Forelimb muscle (tissue), 1 donor: ENCODE measurements at regions not wholly inside any gene's neighbourhood (a gene's known extent, or its start where the extent isn't known, plus 50 kb on each side); places are given as distances from the start of the nearest gene placed in this dataset.
"Not testable (repeated sequence)": the region's sequence is repeated elsewhere in the genome, so short reads cannot be mapped to it uniquely, and the experiment has no call there.

Experiments
- DNase-seq: peaks from one replicate; pipeline ENCODE4 v3.0.0-alpha.2; 2013; ENCODE audit warnings: low read depth

GRCh38 chr3:144522456-144522855 lies 550.8 kb downstream of the DIPK2A start:
- no peak for DNase-seq

DNA sequence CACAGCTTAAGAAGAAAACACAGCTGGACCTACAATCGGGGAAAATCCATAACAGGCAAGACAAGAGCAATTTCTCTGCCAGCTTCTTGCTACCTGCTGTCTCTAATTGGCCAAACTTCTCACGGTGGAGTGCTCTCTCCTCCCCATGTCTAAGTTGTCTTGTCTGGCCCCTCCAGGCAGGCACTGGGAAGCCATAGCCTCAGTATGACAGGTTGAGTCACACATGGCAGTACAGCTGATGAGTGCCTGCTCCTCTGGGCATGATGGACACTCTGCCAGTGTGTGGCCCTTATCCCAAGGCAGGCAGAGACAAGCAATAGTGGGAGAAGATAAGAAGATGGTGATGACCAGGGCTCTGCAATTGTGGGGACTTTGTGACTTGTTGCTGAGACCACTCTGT lies 551.8 kb downstream of the DIPK2A start:
- no peak for DNase-seq

DNA sequence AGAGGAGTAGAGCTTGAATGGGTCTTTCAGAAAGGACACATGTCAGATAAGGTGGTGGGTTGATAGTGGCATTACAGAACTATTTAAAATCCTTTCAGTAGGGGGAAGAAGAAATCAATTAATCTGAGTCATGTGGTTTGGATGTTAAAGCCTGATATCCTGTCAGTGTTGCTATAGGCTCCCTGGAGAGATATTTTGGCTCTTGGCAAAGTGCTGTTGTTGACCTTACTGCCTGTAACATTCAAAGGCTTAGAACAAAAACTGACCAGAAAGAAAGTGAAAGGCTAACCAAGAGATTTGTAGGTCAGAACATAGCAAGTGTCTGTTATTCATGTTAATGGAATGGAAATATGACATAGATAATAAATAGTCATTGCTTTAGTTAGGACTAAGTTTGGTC lies 552.9 kb downstream of the DIPK2A start:
- no peak for DNase-seq

DNA sequence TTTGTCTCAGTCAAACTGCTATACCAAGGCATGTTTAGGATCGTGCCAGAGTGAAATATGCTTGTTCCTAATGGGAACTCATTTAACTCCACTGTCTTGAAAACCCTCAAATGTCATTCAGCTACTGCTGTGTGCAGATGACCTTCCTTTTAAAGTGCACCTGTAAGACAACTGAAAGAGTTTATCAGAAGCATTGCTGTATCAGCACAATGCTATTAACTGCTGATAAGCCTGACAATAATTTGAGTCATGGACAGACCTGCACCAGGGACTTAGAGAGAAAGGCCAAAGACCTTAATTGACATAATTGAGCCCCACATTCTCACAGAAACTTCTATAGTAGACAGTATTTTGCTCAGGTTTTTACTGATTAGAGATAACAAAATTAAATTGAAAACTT lies 557.9 kb downstream of the DIPK2A start:
- DNase-seq = no peak

GRCh38 chr3:144544871-144545270 lies 573.2 kb downstream of the DIPK2A start:
- DNase-seq = no peak

- DNase-seq = no peak
These were observed 574.9 kb downstream of the DIPK2A start for GRCh38 chr3:144546539-144546938.

DNA sequence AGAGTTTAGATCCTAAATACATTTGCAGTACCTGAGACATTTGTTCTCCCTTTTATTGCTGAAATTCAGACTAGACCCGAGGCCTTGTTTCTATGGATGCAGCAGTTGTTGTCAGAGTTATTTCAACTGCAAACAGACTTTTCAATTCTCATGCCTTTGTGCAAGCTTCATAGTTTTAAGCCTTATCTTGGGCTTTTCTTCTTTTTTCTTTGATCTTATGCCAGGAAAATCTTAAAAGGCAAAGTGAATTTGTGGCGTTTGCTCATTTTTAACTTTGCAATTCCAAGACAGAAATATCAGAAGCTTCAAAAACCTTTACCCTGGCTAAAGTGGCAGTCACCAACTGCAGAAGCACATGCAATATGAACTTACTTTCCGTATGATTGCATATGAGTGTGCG lies 576.7 kb downstream of the DIPK2A start:
- no peak for DNase-seq

GRCh38 chr3:144549166-144549565 lies 577.5 kb downstream of the DIPK2A start:
- DNase-seq = no peak

- DNase-seq = no peak
These were observed 580.9 kb downstream of the DIPK2A start for GRCh38 chr3:144552346-144553057.

DNA sequence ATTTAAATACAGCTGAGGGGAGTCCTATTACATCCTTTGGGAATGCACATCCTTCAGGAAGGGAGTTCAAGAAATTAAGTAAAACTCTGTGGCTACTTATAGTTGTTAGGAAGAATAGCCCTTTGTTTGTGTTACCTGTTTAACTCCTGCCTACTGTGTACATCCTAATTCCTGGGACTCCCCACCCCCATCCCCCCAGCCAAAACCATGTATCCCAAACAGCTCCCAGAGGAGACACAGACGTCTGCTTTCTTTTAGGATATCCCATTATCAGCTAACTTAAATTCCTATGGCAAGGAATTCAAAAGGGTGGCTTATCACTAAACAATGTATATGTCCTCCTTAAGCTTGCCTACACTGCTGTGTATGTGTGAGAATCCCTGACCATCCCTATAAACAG lies 581.7 kb downstream of the DIPK2A start:
- no peak for DNase-seq

DNA sequence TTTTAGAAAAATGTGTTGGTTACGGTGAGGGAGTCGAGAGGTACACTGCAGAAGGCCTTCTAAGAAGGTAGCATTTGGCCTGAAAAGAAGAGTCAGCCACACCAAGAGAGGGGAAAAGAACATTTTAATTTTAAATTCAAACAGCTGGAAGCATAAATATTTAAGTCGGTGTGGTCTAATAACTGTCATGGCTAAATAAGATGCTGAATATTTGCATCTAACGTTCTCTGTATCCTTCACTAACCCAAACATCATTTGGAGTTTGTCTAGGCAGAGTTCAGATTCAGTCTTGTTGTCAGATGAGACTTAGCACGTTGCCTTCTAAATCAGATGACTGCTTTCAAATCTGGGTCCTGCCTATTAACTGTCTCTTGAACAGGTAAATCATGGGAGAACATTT lies 583.3 kb downstream of the DIPK2A start:
- no peak for DNase-seq

- no peak for DNase-seq
These were observed 584.8 kb downstream of the DIPK2A start for GRCh38 chr3:144556392-144556791.

DNA sequence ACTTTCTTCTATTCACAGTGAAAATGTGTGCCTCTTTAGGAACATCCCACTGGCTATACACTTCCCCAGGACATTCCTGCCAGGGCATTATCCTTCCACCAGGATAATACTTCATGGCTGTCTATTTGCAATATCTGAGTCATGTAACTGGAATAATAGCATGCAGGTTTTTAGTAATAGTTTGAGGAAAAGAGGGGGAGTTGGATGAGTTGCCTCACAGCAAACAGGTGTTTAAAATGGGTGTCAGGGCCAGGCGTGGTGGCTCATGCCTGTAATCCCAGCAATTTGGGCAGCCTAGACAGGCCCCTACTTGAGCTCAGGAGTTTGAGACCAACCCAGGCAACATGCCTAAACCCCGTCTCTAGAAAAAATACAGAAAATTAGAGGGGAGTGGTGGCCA lies 585.9 kb downstream of the DIPK2A start:
- DNase-seq = no peak

DNA sequence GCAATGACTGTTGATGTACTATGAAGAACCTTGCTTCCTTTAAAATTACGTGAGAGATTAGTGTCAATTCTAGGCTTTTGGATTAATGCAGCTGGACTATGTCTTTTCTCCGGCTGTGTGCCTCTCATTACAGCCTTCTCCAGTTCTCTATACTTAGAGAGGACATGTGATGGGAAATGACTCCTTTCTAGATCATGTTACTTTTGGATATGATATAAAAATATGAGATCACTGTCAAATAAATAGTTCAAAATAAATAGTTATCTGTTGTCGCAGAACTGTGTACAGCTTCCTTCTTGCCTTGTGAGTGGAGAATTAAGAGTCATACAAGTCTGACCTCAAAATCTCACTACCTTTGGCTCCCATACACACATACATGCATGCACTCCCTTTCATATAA lies 592.4 kb downstream of the DIPK2A start:
- DNase-seq = no peak

GRCh38 chr3:144566320-144566719 lies 594.7 kb downstream of the DIPK2A start:
- DNase-seq = no peak

GRCh38 chr3:144569651-144570050 lies 598.0 kb downstream of the DIPK2A start:
- no peak for DNase-seq

- no peak for DNase-seq
These were observed 612.2 kb downstream of the DIPK2A start for GRCh38 chr3:144583871-144584270.

DNA sequence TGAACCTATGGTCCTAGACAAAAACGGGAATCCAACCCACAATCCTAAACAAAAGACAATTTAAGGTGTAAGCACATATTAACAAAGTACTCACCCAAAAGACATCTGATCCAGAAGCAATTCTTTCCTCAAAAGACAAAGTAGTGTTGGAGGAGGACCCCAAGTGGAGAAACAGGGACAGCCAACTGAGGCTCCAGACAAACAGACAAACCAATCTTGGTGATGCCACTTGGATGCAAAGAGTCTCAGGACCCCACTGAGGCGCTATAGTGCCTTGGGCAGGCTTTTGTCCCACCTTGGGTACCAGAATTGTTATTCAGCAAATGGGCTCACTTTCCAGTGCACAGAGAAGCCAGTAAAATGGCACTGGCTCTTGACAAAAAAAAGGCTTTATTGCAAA lies 613.8 kb downstream of the DIPK2A start:
- no peak for DNase-seq

DNA sequence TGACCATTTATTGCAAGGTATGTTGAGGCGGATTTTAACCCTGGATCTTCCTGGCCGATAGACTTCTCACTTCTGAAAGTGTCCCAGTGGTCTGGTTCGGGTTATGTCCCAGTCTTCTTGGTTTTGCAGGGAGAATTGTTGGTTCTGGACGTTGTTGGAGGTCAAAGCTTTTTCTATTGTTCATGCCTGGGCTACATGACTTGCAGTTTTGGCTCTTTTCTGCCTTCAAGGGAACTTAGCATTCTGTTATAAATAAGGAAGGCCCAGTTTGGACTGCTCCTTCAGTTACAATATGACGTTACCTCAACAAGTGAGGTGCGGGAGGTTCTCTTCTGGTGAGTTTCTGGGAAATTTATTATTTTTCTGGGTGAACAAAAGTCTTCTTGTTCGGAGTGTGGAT lies 614.3 kb downstream of the DIPK2A start:
- DNase-seq = no peak

- DNase-seq = no peak
These were observed 614.8 kb downstream of the DIPK2A start for GRCh38 chr3:144586382-144586781.

- DNase-seq = no peak
These were observed 619.2 kb downstream of the DIPK2A start for GRCh38 chr3:144590854-144591253.

- no peak for DNase-seq
These were observed 622.3 kb downstream of the DIPK2A start for GRCh38 chr3:144593881-144594280.

GRCh38 chr3:144620236-144620635 lies 648.6 kb downstream of the DIPK2A start:
- DNase-seq = not testable (repeated sequence)

DNA sequence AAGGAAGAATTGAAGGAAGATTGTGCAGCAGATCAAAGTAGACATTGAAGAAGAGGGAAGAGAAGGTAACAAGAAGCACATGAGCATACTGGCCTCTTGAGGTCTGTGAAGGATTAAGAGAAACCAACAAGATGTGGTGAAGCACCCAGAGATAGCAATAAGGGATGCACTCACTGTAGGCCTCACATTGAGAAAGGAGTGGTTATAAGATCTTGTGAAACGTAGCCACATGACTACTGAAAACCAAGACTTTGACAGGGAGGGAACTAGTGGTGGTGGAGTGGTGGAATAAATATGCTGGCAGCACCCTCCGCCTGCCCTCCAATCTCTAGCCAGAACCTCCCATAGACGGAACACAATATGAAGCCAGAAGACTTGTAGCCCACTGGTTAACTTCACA lies 651.2 kb downstream of the DIPK2A start:
- no peak for DNase-seq
